Glutamatergic neuron (in vitro differentiated cells): ENCODE measurements at regions not wholly inside any gene's neighbourhood (a gene's known extent, or its start where the extent isn't known, plus 50 kb on each side); places are given as distances from the start of the nearest gene placed in this dataset.

ENCODE experiments used
- DNase-seq: peaks from one replicate; pipeline ENCODE4 v3.0.0; 2022
- H3K27ac Mint-ChIP-seq: one replicate; pipeline ENCODE4 v1.8.0; 2020; ENCODE audit warnings: mild to moderate bottlenecking, mixed read lengths, inconsistent platforms; ENCODE audit not compliant: unreplicated experiment
- H3K27me3 Mint-ChIP-seq: one replicate; pipeline ENCODE4 v1.8.0; 2020; ENCODE audit warnings: mild to moderate bottlenecking, moderate library complexity, mixed read lengths, inconsistent platforms; ENCODE audit not compliant: unreplicated experiment
- H3K36me3 Mint-ChIP-seq: one replicate; pipeline ENCODE4 v1.8.0; 2020; ENCODE audit warnings: mild to moderate bottlenecking, mixed read lengths, inconsistent platforms; ENCODE audit not compliant: unreplicated experiment
- H3K4me1 Mint-ChIP-seq: one replicate; pipeline ENCODE4 v1.8.0; 2020; ENCODE audit warnings: mild to moderate bottlenecking, low read depth, mixed read lengths, inconsistent platforms; ENCODE audit not compliant: unreplicated experiment
- H3K4me3 Mint-ChIP-seq: one replicate; pipeline ENCODE4 v1.8.0; 2020; ENCODE audit warnings: mild to moderate bottlenecking, mixed read lengths, inconsistent platforms; ENCODE audit not compliant: unreplicated experiment
- H3K9me3 Mint-ChIP-seq: one replicate; pipeline ENCODE4 v1.8.0; 2020; ENCODE audit warnings: mild to moderate bottlenecking, moderate library complexity, mixed read lengths, inconsistent platforms; ENCODE audit not compliant: unreplicated experiment
- TF ChIP-seq, protein P1 (sequence below): fragments of 200-600 bp; sonication (generic); IDR thresholded peaks from one replicate; pipeline ENCODE4 v1.5.0; 2021; ENCODE audit not compliant: partially characterized antibody, unreplicated experiment

GRCh38 chr1:219988818-219989217, 57.5 kb downstream of the EPRS1 start:
- Mint-ChIP-seq H3K4me3 (no peak overlapping the region), H3K36me3 (no peaks in the 10 kb centered on the region), H3K27ac (no peak overlapping the region), H3K9me3 (no peaks in the 10 kb centered on the region), H3K27me3 (no peaks in the 10 kb centered on the region), H3K4me1 (no peaks in the 10 kb centered on the region)
- TF ChIP-seq, protein P1, sequence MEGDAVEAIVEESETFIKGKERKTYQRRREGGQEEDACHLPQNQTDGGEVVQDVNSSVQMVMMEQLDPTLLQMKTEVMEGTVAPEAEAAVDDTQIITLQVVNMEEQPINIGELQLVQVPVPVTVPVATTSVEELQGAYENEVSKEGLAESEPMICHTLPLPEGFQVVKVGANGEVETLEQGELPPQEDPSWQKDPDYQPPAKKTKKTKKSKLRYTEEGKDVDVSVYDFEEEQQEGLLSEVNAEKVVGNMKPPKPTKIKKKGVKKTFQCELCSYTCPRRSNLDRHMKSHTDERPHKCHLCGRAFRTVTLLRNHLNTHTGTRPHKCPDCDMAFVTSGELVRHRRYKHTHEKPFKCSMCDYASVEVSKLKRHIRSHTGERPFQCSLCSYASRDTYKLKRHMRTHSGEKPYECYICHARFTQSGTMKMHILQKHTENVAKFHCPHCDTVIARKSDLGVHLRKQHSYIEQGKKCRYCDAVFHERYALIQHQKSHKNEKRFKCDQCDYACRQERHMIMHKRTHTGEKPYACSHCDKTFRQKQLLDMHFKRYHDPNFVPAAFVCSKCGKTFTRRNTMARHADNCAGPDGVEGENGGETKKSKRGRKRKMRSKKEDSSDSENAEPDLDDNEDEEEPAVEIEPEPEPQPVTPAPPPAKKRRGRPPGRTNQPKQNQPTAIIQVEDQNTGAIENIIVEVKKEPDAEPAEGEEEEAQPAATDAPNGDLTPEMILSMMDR, result no peak
- DNase-seq, result no peak

GRCh38 chr1:219988387-219988786, 57.9 kb downstream of the EPRS1 start:
- H3K27ac Mint-ChIP-seq, result no peak overlapping the region
- no peaks in the 10 kb centered on the region for H3K27me3 Mint-ChIP-seq
- H3K36me3 Mint-ChIP-seq, result no peaks in the 10 kb centered on the region
- DNase-seq, result no peak
- no peaks in the 10 kb centered on the region for H3K4me1 Mint-ChIP-seq
- no peak overlapping the region for H3K4me3 Mint-ChIP-seq
- no peaks in the 10 kb centered on the region for H3K9me3 Mint-ChIP-seq
- TF ChIP-seq, protein P1, result no peak

- no peaks in the 10 kb centered on the region for H3K36me3 Mint-ChIP-seq
- H3K9me3 Mint-ChIP-seq, result no peaks in the 10 kb centered on the region
- H3K27me3 Mint-ChIP-seq, result no peaks in the 10 kb centered on the region
- no peak for DNase-seq
- no peak overlapping the region for H3K4me3 Mint-ChIP-seq
- TF ChIP-seq, protein P1, result no peak
- no peaks in the 10 kb centered on the region for H3K4me1 Mint-ChIP-seq
- no peak overlapping the region for H3K27ac Mint-ChIP-seq
Observed at GRCh38 chr1:219987325-219987724, 59.0 kb upstream of the SLC30A10 start.

- TF ChIP-seq, protein P1, result no peak
- no peak overlapping the region for H3K4me3 Mint-ChIP-seq
- H3K4me1 Mint-ChIP-seq, result no peaks in the 10 kb centered on the region
- H3K36me3 Mint-ChIP-seq, result no peaks in the 10 kb centered on the region
- no peak for DNase-seq
- no peaks in the 10 kb centered on the region for H3K27me3 Mint-ChIP-seq
- H3K9me3 Mint-ChIP-seq, result no peaks in the 10 kb centered on the region
- H3K27ac Mint-ChIP-seq, result no peak overlapping the region
Observed at GRCh38 chr1:219985169-219985568, 56.8 kb upstream of the SLC30A10 start.
